Tibial nerve (tissue), 4 donors: ENCODE measurements at regions not wholly inside any gene's neighbourhood (a gene's known extent, or its start where the extent isn't known, plus 50 kb on each side); places are given as distances from the start of the nearest gene placed in this dataset.

ENCODE experiments used
- DNase-seq, 2 donors: peaks; one replicate each; pipeline ENCODE4 v3.0.0-alpha.2; 2019; ENCODE audit warnings: low spot score in 2 of 2
- H3K27ac ChIP-seq, 4 donors: fragments of 200-600 bp; sonication (generic) in 3 of 4; one replicate each; pipeline ENCODE4 v1.5.1; 2017 to 2019; ENCODE audit warnings: mild to moderate bottlenecking in 1 of 4
- H3K27me3 ChIP-seq, 2 donors: fragments of 200-600 bp; sonication (generic) in 1 of 2; one replicate each; pipeline versions ENCODE4 v1.5.1 to v1.6.0; 2017 to 2019
- H3K36me3 ChIP-seq, 3 donors: fragments of 200-600 bp; sonication (generic); one replicate each; pipeline ENCODE4 v1.5.1; 2018 to 2019
- H3K4me1 ChIP-seq, 4 donors: fragments of 200-600 bp; sonication (generic) in 3 of 4; one replicate each; pipeline ENCODE4 v1.5.1; 2017 to 2019
- H3K4me3 ChIP-seq, 4 donors: fragments of 200-600 bp; sonication (generic) in 3 of 4; one replicate each; pipeline ENCODE4 v1.5.1; 2017 to 2019; ENCODE audit warnings: mild to moderate bottlenecking in 1 of 4, moderate library complexity in 1 of 4
- H3K9me3 ChIP-seq, 4 donors: fragments of 200-600 bp; sonication (generic) in 3 of 4; one replicate each; pipeline ENCODE4 v1.5.1; 2017 to 2019
- EP300 ChIP-seq, 2 donors: sonication (generic); formaldehyde crosslinking; IDR thresholded peaks; one replicate each; pipeline ENCODE4 v1.6.1; 2017; ENCODE audit warnings: antibody characterized with exemption in 2 of 2, mild to moderate bottlenecking in 1 of 2
- POLR2A ChIP-seq, 2 donors: fragments of 450-650 bp; IDR thresholded peaks; one replicate each; pipeline ENCODE4 v1.6.1; 2017; ENCODE audit warnings: antibody characterized with exemption in 2 of 2, mild to moderate bottlenecking in 2 of 2, moderate library complexity in 2 of 2
- WGBS, 2 donors: methylation state at CpG; one replicate each; pipeline ENCODE4 v1.1.5; 2018; 5-methylcytosine and 5-hydroxymethylcytosine counted together
- TF ChIP-seq, protein P1 (sequence below), 5 experiments: fragments of 200-600 bp in 3 of 5; fragments of 450-650 bp in 2 of 5; sonication (generic) in 3 of 5; IDR thresholded peaks; one replicate each; pipeline ENCODE4 v1.5.1; 2016 to 2019; ENCODE audit warnings: antibody characterized with exemption in 5 of 5, mild to moderate bottlenecking in 3 of 5, moderate library complexity in 2 of 5

DNA sequence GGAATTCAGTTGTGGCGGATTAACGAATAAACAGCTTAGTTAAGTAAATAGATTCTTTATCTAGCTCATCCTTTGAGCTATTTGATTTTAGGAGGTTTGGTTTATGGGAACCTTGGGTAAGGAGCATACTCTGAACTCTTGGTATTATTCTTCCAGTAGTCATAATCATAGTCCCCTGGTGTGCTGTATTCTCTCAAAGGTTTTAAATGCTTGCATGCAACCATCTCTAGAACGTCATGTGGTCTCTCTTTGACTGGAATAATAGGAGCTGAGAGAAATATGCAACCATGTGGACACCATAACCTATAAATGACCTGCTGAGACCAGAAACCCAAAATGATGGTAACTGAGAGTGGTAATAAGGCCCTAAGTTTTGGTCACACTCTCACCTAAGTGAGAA lies 951.6 kb upstream of the MIR17HG start:
- Histone ChIP-seq H3K27me3 (no peaks in the 10 kb centered on the region), H3K4me1 (no peaks in the 10 kb centered on the region), H3K9me3 (peaks cover 0 to 17% (median 1%) of the 10 kb centered on the region in 4 donors), H3K36me3 (no peaks in the 10 kb centered on the region), H3K27ac (no peak overlapping the region), H3K4me3 (no peak overlapping the region)
- TF ChIP-seq EP300 (IDR thresholded peaks at IDR 0.05) (no peak), POLR2A (IDR thresholded peaks at IDR 0.05) (no peak)
- TF ChIP-seq, protein P1, sequence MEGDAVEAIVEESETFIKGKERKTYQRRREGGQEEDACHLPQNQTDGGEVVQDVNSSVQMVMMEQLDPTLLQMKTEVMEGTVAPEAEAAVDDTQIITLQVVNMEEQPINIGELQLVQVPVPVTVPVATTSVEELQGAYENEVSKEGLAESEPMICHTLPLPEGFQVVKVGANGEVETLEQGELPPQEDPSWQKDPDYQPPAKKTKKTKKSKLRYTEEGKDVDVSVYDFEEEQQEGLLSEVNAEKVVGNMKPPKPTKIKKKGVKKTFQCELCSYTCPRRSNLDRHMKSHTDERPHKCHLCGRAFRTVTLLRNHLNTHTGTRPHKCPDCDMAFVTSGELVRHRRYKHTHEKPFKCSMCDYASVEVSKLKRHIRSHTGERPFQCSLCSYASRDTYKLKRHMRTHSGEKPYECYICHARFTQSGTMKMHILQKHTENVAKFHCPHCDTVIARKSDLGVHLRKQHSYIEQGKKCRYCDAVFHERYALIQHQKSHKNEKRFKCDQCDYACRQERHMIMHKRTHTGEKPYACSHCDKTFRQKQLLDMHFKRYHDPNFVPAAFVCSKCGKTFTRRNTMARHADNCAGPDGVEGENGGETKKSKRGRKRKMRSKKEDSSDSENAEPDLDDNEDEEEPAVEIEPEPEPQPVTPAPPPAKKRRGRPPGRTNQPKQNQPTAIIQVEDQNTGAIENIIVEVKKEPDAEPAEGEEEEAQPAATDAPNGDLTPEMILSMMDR (IDR thresholded peaks at IDR 0.05), result no peak
- 78 to 83% methylated on average over 3 of the region's 3 CpGs for WGBS, 2 donors
- DNase-seq, result no peak

DNA sequence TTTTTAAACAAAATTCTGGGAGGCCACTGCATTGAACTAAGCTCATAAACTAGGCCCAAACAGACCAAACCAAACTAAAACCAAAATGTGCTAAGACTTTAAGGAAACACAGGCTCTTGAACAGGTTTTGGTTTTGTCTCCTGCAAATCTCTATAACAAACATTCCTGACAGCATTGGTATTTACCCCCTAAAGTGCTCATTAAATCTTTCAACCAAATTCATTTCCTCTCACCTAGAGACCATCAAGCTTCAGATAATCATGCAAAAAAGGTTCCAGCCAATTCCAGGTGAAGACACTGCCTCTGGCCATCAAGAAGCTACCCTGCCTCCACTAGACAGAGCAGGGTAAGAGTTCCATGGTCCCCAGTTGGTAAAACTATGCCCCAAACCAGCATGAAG lies 951.2 kb upstream of the MIR17HG start:
- H3K27ac ChIP-seq, result no peak overlapping the region

DNA sequence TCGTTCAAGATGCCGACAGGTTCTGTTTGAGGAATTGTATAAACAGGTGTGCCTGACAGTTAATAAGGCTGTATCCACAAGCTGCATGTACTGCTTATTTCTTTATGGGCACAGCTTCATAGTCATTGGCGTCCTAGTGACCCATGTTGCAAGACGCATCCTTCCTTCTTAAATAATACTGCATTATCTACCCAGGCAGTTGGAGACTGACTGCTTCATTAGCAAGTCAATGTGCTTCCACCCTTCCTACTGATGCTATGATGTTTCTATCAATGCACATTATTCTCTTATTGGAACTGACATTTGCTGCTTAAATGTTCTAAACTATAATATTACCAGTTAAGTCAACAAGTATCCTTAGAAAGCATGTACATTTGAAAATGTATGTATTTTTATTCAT lies 950.0 kb upstream of the MIR17HG start:
- H3K4me1 ChIP-seq, result no peaks in the 10 kb centered on the region
- H3K27me3 ChIP-seq, result no peaks in the 10 kb centered on the region
- 82 to 88% methylated on average over 4 of the region's 4 CpGs for WGBS, 2 donors

More for the DNA sequence above, 951.2 kb upstream of the MIR17HG start:
- Histone ChIP-seq H3K36me3 (no peaks in the 10 kb centered on the region), H3K4me3 (no peak overlapping the region), H3K27me3 (no peaks in the 10 kb centered on the region), H3K4me1 (no peaks in the 10 kb centered on the region), H3K9me3 (peaks cover 0 to 16% (median 1%) of the 10 kb centered on the region in 4 donors)
- TF ChIP-seq EP300 (IDR thresholded peaks at IDR 0.05) (no peak), POLR2A (IDR thresholded peaks at IDR 0.05) (no peak)
- TF ChIP-seq, protein P1 (IDR thresholded peaks at IDR 0.05), result no peak
- no peak for DNase-seq

DNA sequence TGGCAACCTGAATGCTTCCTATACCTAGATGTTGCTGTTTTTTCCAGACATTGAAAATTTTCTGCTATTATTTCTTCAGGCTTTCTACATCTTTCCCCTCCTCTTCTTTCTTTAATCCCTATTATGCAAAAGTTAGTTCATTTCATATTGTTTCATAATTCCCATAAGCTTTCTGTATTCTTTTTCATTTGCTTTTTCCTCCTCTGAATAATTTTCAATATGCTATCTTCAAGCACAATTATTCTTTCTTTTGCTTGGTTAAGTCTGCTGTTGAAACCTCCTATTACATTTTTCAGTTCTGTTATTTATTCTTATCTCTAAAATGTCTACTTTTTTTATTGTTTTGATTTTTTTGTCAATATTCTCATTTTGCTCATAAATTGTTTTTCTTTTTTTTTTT lies 947.1 kb upstream of the MIR17HG start:
- Histone ChIP-seq H3K4me3 (no peak overlapping the region), H3K27ac (no peak overlapping the region), H3K4me1 (no peaks in the 10 kb centered on the region), H3K36me3 (no peaks in the 10 kb centered on the region), H3K27me3 (no peaks in the 10 kb centered on the region), H3K9me3 (peaks cover 0 to 16% (median 1%) of the 10 kb centered on the region in 4 donors)
- DNase-seq, result no peak
- TF ChIP-seq POLR2A (IDR thresholded peaks at IDR 0.05), result no peak
- TF ChIP-seq, protein P1 (IDR thresholded peaks at IDR 0.05), result no peak
- TF ChIP-seq EP300 (IDR thresholded peaks at IDR 0.05), result no peak

More for the DNA sequence above, 950.0 kb upstream of the MIR17HG start:
- H3K4me3 ChIP-seq, result no peak overlapping the region
- no peak for DNase-seq
- peaks cover 0 to 16% (median 1%) of the 10 kb centered on the region in 4 donors for H3K9me3 ChIP-seq
- TF ChIP-seq POLR2A (IDR thresholded peaks at IDR 0.05), result no peak
- TF ChIP-seq, protein P1 (IDR thresholded peaks at IDR 0.05), result no peak
- TF ChIP-seq EP300 (IDR thresholded peaks at IDR 0.05), result no peak
- no peaks in the 10 kb centered on the region for H3K36me3 ChIP-seq
- no peak overlapping the region for H3K27ac ChIP-seq

DNA sequence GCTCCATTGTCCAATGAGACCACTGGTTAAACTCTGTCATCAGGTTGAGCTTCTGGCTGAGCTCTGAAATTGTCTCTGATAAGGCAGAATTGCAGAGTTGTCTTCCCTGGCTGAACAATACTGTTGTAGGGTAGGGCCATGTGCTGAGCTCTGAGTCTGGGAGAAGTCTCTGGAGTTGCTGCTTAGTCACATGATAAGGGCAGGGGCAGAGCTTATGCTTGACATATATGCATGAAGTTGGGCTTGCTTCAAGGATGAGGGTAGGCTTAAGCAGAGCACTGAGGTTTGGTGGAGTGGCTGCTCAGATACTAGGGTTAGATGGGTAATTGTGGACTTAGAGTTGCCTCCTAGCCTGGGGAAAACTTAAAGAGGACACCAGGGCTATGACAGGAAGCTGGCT lies 946.3 kb upstream of the MIR17HG start:
- H3K27me3 ChIP-seq, result no peaks in the 10 kb centered on the region
- DNase-seq, result no peak
- no peak overlapping the region for H3K27ac ChIP-seq
- peaks cover 0 to 16% (median 1%) of the 10 kb centered on the region in 4 donors for H3K9me3 ChIP-seq
- H3K4me1 ChIP-seq, result no peaks in the 10 kb centered on the region
- no peak for TF ChIP-seq POLR2A (IDR thresholded peaks at IDR 0.05)
- TF ChIP-seq, protein P1 (IDR thresholded peaks at IDR 0.05), result no peak
- TF ChIP-seq EP300 (IDR thresholded peaks at IDR 0.05), result no peak
- H3K4me3 ChIP-seq, result no peak overlapping the region
- H3K36me3 ChIP-seq, result no peaks in the 10 kb centered on the region
